ENCODE measurements at regions not wholly inside any gene's neighbourhood (a gene's known extent, or its start where the extent isn't known, plus 50 kb on each side); places are given as distances from the start of the nearest gene placed in this dataset.

DNA sequence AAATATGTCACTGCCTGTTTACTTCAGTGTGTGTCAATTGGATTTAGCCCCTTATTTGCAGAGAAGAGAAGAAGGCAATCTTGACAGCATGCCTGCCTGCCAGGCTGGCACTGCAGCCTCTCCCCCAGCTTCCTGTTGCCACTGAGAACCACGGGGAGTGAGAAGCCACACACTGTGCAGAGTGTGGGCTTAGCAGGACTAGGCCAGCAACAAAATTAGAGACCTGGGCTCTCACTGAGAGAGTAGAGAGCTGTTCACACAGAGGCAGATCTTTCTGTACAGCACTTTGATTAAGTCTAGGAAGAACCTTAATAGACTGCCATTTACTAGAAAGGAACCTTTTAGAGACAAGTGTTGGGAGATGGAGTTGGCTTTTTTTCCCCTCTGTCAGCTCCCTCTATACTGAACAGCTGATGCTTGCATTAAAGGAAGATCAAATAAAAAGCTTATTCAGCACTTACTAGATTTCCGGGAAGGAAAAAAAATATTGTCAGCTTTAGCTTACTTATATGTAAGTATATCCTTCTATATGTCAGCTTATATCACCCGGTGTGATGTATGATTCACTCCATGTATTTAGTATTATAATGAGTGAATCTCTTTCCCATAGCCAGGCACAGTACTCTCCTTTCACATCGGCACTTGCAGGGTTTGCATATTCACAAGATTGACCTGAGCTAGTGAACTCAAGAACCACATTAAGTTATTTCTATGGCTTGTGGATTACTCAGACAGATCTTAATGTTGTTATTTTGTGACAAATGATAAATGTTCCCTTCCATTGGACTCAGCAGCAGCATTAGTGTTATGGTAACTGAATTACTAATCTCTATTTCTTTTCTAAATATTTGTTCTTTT is 851.0 kb upstream of the EPHA7 start:
- H3K4me1 ChIP-seq (ENCODE audit: control insufficient read depth, insufficient read depth, low read length), result no peaks in the 10 kb centered on the region
- no peak overlapping the region for H3K27ac ChIP-seq (ENCODE audit: low read length)
- no peak for DNase-seq (ENCODE audit: low read depth, low spot score)
- H3K9me3 ChIP-seq (ENCODE audit: control insufficient read depth, insufficient read depth, low read length), result no peaks in the 10 kb centered on the region
- WGBS (ENCODE audit: insufficient coverage, insufficient read length), result no CpG with 5 or more reads among the region's 4 CpGs
- H3K27me3 ChIP-seq (ENCODE audit: control insufficient read depth, insufficient read depth, low read length), result no peaks in the 10 kb centered on the region
- no peak overlapping the region for H3K4me3 ChIP-seq (ENCODE audit: low read length)
- no peaks in the 10 kb centered on the region for H3K36me3 ChIP-seq (ENCODE audit: control insufficient read depth, insufficient read depth, low read length)

DNA sequence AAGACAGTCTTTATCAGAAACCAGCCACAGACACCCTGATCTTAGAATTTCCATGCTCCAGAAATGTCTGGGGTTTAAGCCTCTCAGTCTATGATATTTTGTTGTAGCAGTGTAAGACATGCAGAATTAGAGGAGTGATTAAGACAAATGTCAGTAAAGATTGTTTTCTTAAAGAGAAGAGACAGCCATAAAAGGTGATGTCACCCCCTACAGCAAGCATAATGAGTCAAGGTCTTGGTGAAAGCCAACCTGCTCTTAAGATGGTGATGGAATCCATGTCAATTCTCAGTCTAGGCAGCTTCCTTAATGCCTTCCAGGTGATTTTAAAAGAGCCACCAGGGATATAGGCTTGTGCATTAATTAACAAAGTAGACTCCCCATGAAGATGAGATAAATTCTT is 849.9 kb upstream of the EPHA7 start:
- Histone ChIP-seq H3K27me3 (ENCODE audit: control insufficient read depth, insufficient read depth, low read length) (no peaks in the 10 kb centered on the region), H3K27ac (ENCODE audit: low read length) (no peak overlapping the region)
- DNase-seq (ENCODE audit: low read depth, low spot score), result no peak

DNA sequence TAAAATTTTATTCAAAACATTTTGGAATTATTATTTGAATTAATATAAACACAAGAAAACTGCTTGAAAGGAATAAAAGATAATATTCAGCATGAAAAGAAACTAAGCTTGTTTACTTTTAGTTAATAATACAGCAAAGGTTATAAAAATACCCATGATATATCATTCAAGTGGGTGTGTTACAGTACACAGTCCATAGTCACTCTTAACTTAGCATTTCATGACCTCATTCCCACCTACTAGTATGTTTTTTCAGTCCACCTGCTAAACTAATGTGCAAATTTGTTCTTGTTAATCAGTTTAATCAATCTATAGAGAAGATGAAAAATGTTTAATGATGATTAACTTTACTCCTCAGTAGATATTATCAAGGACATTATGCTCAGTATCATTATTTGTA is 841.4 kb upstream of the EPHA7 start:
- Histone ChIP-seq H3K4me1 (ENCODE audit: control insufficient read depth, insufficient read depth, low read length) (no peaks in the 10 kb centered on the region), H3K27ac (ENCODE audit: low read length) (no peak overlapping the region), H3K27me3 (ENCODE audit: control insufficient read depth, insufficient read depth, low read length) (no peaks in the 10 kb centered on the region), H3K36me3 (ENCODE audit: control insufficient read depth, insufficient read depth, low read length) (no peaks in the 10 kb centered on the region), H3K4me3 (ENCODE audit: low read length) (no peak overlapping the region), H3K9me3 (ENCODE audit: control insufficient read depth, insufficient read depth, low read length) (no peaks in the 10 kb centered on the region)
- DNase-seq (ENCODE audit: low read depth, low spot score), result no peak

More for the DNA sequence above, 849.9 kb upstream of the EPHA7 start:
- H3K36me3 ChIP-seq (ENCODE audit: control insufficient read depth, insufficient read depth, low read length), result no peaks in the 10 kb centered on the region
- H3K4me1 ChIP-seq (ENCODE audit: control insufficient read depth, insufficient read depth, low read length), result no peaks in the 10 kb centered on the region
- no peaks in the 10 kb centered on the region for H3K9me3 ChIP-seq (ENCODE audit: control insufficient read depth, insufficient read depth, low read length)
- no peak overlapping the region for H3K4me3 ChIP-seq (ENCODE audit: low read length)

DNA sequence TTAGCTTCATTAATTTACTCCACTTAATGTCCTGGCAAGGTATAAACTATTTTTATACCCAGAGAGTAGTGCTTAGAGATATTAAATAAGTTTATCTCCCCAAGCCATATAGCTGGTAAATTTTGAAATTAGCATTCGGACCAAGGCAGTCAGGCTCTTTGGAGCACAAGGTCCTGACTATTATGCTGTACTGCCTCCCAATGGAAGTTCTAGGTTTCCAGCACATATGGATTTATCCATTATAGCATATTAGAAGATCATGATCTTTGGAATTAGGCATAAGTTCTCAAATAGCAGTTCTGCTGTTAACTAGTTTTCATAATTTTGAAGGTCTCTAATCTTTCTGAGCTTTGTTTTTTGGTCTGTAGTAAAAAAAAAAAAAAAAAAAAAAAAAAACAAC is 835.3 kb upstream of the EPHA7 start:
- Histone ChIP-seq H3K9me3 (ENCODE audit: control insufficient read depth, insufficient read depth, low read length) (no peaks in the 10 kb centered on the region), H3K4me3 (ENCODE audit: low read length) (no peak overlapping the region), H3K27ac (ENCODE audit: low read length) (no peak overlapping the region), H3K36me3 (ENCODE audit: control insufficient read depth, insufficient read depth, low read length) (no peaks in the 10 kb centered on the region), H3K27me3 (ENCODE audit: control insufficient read depth, insufficient read depth, low read length) (no peaks in the 10 kb centered on the region), H3K4me1 (ENCODE audit: control insufficient read depth, insufficient read depth, low read length) (no peaks in the 10 kb centered on the region)
- no peak for DNase-seq (ENCODE audit: low read depth, low spot score)
- no CpG with 5 or more reads among the region's 1 CpG for WGBS (ENCODE audit: insufficient coverage, insufficient read length)

DNA sequence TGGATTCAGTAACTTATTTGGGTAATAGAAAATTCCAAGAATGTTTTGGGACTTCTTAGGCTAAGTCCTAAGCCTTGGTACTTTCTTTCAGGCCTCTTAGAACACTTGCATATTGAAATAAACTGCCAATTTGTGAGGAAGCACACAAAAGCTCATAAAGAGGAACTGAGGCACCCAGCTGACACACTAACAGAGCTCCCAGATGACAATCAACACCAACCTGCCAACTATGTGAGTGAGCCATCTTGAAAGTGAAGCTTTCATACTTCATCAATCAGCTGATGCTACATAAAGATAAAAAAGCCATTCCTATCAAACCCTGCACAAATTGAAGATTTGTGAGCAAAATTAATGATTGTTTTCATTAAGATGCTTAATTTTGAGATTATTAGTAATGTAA is 832.5 kb upstream of the EPHA7 start:
- Histone ChIP-seq H3K4me3 (ENCODE audit: low read length) (no peak overlapping the region), H3K9me3 (ENCODE audit: control insufficient read depth, insufficient read depth, low read length) (no peaks in the 10 kb centered on the region), H3K4me1 (ENCODE audit: control insufficient read depth, insufficient read depth, low read length) (no peaks in the 10 kb centered on the region), H3K36me3 (ENCODE audit: control insufficient read depth, insufficient read depth, low read length) (no peaks in the 10 kb centered on the region), H3K27ac (ENCODE audit: low read length) (no peak overlapping the region), H3K27me3 (ENCODE audit: control insufficient read depth, insufficient read depth, low read length) (no peaks in the 10 kb centered on the region)
- no peak for DNase-seq (ENCODE audit: low read depth, low spot score)

DNA sequence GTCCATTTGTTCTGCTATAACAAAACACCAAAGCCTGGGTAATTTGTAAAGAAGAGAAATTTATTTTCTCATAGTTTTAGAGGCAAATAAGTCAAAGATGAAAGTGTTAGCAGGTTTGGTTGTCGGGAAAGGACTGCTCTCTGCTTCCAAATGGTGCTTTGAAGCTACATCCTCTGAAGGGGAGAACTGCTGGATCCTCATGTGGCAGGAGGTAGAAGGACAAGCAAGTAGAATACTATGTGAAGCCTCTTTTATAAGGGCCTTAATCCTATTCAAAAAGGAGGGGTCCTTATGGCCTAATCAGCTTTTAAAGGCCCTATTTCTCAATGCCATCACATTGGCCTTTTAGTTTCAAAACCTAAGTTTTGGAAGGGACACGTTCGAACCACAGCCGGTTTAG is 826.0 kb upstream of the EPHA7 start:
- Histone ChIP-seq H3K9me3 (ENCODE audit: control insufficient read depth, insufficient read depth, low read length) (no peaks in the 10 kb centered on the region), H3K27ac (ENCODE audit: low read length) (no peak overlapping the region), H3K4me1 (ENCODE audit: control insufficient read depth, insufficient read depth, low read length) (no peaks in the 10 kb centered on the region), H3K4me3 (ENCODE audit: low read length) (no peak overlapping the region), H3K36me3 (ENCODE audit: control insufficient read depth, insufficient read depth, low read length) (no peaks in the 10 kb centered on the region), H3K27me3 (ENCODE audit: control insufficient read depth, insufficient read depth, low read length) (no peaks in the 10 kb centered on the region)
- no peak for DNase-seq (ENCODE audit: low read depth, low spot score)
- no CpG with 5 or more reads among the region's 4 CpGs for WGBS (ENCODE audit: insufficient coverage, insufficient read length)

DNA sequence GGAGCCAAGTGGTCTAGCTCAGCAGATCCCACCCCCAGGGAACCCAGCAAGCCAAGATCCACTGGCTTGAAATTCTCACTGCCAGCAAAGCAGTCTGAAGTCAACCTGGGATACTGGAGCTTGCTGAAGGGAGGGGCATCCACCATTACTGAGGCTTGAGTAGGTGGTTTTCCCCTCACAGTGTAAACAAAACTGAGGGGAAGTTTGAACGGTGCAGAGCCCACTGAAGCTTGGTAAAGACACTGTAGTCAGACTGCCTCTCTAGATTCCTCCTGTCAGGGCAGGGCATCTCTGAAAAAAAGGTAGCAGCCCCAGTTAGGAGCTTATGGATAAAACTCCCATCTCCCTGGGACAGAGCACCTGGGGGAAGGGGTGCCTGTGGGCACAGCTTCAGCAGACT is 819.5 kb upstream of the EPHA7 start:
- Histone ChIP-seq H3K4me1 (ENCODE audit: control insufficient read depth, insufficient read depth, low read length) (no peaks in the 10 kb centered on the region), H3K9me3 (ENCODE audit: control insufficient read depth, insufficient read depth, low read length) (no peaks in the 10 kb centered on the region), H3K27ac (ENCODE audit: low read length) (no peak overlapping the region), H3K27me3 (ENCODE audit: control insufficient read depth, insufficient read depth, low read length) (no peaks in the 10 kb centered on the region), H3K36me3 (ENCODE audit: control insufficient read depth, insufficient read depth, low read length) (no peaks in the 10 kb centered on the region), H3K4me3 (ENCODE audit: low read length) (no peak overlapping the region)
- DNase-seq (ENCODE audit: low read depth, low spot score), result no peak
- WGBS (ENCODE audit: insufficient coverage, insufficient read length), result no CpG with 5 or more reads among the region's 1 CpG

DNA sequence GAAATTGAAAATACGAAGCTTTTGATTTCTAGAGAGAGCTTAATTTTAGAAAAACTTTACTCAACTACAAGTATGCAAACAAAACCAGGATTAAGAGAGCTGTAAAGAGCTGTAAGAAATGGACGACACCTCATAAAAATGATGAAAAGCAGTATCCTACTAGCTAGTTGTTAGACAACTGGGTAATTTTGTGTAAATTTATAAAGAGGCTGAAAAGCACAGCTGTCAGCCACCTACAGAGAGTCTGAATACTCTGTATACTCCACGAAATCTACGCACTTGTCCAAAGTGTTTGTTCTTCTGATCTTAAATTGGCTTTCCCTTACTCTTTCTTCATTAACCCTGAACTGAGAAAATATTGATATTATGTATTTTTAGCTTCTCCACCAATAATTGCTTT is 808.4 kb upstream of the EPHA7 start:
- no CpG with 5 or more reads among the region's 4 CpGs for WGBS (ENCODE audit: insufficient coverage, insufficient read length)
- no peaks in the 10 kb centered on the region for H3K27me3 ChIP-seq (ENCODE audit: control insufficient read depth, insufficient read depth, low read length)
- H3K27ac ChIP-seq (ENCODE audit: low read length), result no peak overlapping the region
- H3K4me1 ChIP-seq (ENCODE audit: control insufficient read depth, insufficient read depth, low read length), result no peaks in the 10 kb centered on the region
- H3K36me3 ChIP-seq (ENCODE audit: control insufficient read depth, insufficient read depth, low read length), result no peaks in the 10 kb centered on the region
- H3K9me3 ChIP-seq (ENCODE audit: control insufficient read depth, insufficient read depth, low read length), result no peaks in the 10 kb centered on the region; the same call in 1 of the 2 replicates
- H3K4me3 ChIP-seq (ENCODE audit: low read length), result no peak overlapping the region
- DNase-seq (ENCODE audit: low read depth, low spot score), result no peak

DNA sequence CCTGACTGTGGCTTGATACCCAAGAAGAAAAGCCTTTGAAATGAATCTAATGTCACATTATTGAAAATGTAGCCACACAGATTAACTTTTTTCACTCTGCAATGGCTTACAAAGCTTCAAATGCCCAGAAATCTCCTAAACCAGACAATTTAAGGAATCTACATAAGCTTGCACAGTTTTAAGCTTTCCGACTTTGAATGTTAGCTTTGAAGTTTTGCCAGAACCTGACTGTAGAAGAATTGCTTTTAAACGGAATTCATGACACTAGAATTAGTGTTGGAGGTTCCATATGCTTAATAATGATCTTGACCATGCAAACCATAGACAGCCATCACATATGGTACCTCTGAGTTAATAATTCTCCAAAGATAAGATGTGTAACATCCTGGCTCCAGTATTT is 798.5 kb upstream of the EPHA7 start:
- no CpG with 5 or more reads among the region's 2 CpGs for WGBS (ENCODE audit: insufficient coverage, insufficient read length)
- Histone ChIP-seq H3K36me3 (ENCODE audit: control insufficient read depth, insufficient read depth, low read length) (no peaks in the 10 kb centered on the region), H3K4me1 (ENCODE audit: control insufficient read depth, insufficient read depth, low read length) (no peaks in the 10 kb centered on the region), H3K9me3 (ENCODE audit: control insufficient read depth, insufficient read depth, low read length) (no peaks in the 10 kb centered on the region), H3K27ac (ENCODE audit: low read length) (no peak overlapping the region), H3K27me3 (ENCODE audit: control insufficient read depth, insufficient read depth, low read length) (no peaks in the 10 kb centered on the region), H3K4me3 (ENCODE audit: low read length) (no peak overlapping the region)
- no peak for DNase-seq (ENCODE audit: low read depth, low spot score)

DNA sequence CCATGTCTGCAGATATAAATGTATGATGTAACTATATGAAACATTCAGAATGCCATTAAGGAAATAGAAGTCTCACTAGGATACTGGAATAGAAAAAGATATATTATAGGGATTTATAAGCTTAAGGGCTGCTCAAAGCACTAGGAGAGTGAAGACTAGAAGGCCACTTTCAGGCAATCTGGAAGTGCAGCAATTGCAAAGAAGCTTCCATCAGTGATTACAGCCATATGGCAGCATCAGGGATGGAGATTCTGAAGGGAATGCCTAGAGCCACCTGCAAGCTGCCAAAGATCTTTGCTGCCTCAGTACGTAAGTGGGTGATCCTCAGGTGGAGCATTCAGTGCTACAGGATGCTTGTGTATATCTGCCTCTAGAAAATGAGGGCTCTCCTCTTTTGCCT is 796.2 kb upstream of the EPHA7 start:
- H3K9me3 ChIP-seq (ENCODE audit: control insufficient read depth, insufficient read depth, low read length), result no peaks in the 10 kb centered on the region
- H3K27ac ChIP-seq (ENCODE audit: low read length), result no peak overlapping the region
- no peaks in the 10 kb centered on the region for H3K36me3 ChIP-seq (ENCODE audit: control insufficient read depth, insufficient read depth, low read length)
- H3K27me3 ChIP-seq (ENCODE audit: control insufficient read depth, insufficient read depth, low read length), result no peaks in the 10 kb centered on the region
- no CpG with 5 or more reads among the region's 1 CpG for WGBS (ENCODE audit: insufficient coverage, insufficient read length)
- no peak for DNase-seq (ENCODE audit: low read depth, low spot score)
- H3K4me1 ChIP-seq (ENCODE audit: control insufficient read depth, insufficient read depth, low read length), result no peaks in the 10 kb centered on the region
- H3K4me3 ChIP-seq (ENCODE audit: low read length), result no peak overlapping the region

DNA sequence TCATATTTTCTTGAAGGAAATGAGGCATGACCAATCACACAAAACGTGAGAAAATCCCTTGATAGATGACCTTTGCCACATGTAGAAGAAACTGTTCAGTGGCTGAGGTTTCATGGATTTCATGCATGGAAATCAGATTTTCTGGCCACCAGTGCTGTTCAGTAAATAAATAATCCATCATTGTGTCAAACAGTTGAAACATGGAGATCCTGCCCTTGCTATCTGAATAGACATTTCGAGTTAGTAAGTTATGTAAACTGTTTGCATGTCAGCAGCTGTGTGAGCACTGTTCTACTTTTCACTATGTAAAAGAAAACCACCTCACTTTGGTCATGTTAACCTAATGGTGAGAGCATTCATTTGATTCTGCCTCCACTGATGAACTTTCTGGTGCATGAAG is 793.9 kb upstream of the EPHA7 start:
- Histone ChIP-seq H3K27me3 (ENCODE audit: control insufficient read depth, insufficient read depth, low read length) (no peaks in the 10 kb centered on the region), H3K4me3 (ENCODE audit: low read length) (no peak overlapping the region), H3K36me3 (ENCODE audit: control insufficient read depth, insufficient read depth, low read length) (no peaks in the 10 kb centered on the region), H3K9me3 (ENCODE audit: control insufficient read depth, insufficient read depth, low read length) (no peaks in the 10 kb centered on the region), H3K4me1 (ENCODE audit: control insufficient read depth, insufficient read depth, low read length) (no peaks in the 10 kb centered on the region), H3K27ac (ENCODE audit: low read length) (no peak overlapping the region)
- DNase-seq (ENCODE audit: low read depth, low spot score), result no peak
- WGBS (ENCODE audit: insufficient coverage, insufficient read length), result no CpG with 5 or more reads among the region's 2 CpGs
